ENCODE measurements at regions not wholly inside any gene's neighbourhood (a gene's known extent, or its start where the extent isn't known, plus 50 kb on each side); places are given as distances from the start of the nearest gene placed in this dataset.
"Not testable (repeated sequence)": the region's sequence is repeated elsewhere in the genome, so short reads cannot be mapped to it uniquely, and the experiment has no call there.

DNA sequence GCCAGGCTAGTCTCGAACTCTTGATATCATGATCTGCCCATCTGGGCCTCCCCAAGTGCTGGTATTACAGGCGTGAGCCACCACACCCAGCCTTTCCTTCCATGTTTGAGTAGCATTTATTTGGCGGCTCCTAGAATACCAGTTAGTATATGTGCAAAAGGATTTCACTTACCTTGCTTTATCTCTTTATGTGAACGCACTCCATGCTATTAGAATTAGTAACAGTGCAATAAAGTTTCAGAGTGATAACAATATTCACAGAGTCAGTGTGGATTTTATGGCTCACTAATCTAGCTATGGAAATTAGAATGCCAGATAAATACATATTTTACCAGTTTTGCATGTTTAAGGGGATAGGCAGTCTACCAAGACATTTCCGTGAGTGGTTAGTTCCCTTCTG lies 74.4 kb upstream of the NIPBL start:
- Mint-ChIP-seq H3K9me3 (no peaks in the 10 kb centered on the region), H3K27ac (no peak overlapping the region), H3K27me3 (peaks cover 6% of the 10 kb centered on the region), H3K36me3 (ENCODE audit: low read depth) (no peaks in the 10 kb centered on the region), H3K4me1 (no peaks in the 10 kb centered on the region), H3K4me3 (no peak overlapping the region)
- ATAC-seq (replicated peaks) = no peak

DNA sequence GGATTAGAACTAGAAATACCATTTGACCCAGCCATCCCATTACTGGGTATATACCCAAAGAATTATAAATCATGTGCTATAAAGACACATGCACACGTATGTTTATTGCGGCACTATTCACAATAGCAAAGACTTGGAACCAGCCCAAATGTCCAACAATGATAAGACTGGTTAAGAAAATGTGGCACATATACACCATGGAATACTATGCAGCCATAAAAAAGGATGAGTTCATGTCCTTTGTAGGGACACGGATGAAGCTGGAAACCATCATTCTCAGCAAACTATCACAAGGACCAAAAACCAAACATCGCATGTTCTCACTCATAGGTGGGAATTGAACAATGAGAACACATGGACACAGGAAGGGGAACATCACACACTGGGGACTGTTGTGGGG lies 63.3 kb upstream of the NIPBL start:
- not testable (repeated sequence) for H3K4me3 Mint-ChIP-seq; H3K27me3 Mint-ChIP-seq; H3K4me1 Mint-ChIP-seq; H3K27ac Mint-ChIP-seq; H3K9me3 Mint-ChIP-seq; H3K36me3 Mint-ChIP-seq (ENCODE audit: low read depth); ATAC-seq (replicated peaks)

- peaks cover 10% of the 10 kb centered on the region for H3K27me3 Mint-ChIP-seq
- H3K4me1 Mint-ChIP-seq = no peaks in the 10 kb centered on the region
- no peak for ATAC-seq (replicated peaks)
- no peak overlapping the region for H3K27ac Mint-ChIP-seq
- H3K4me3 Mint-ChIP-seq = no peak overlapping the region
- no peaks in the 10 kb centered on the region for H3K9me3 Mint-ChIP-seq
- no peaks in the 10 kb centered on the region for H3K36me3 Mint-ChIP-seq (ENCODE audit: low read depth)
Observed at GRCh38 chr5:36815871-36816270, 60.7 kb upstream of the NIPBL start.

DNA sequence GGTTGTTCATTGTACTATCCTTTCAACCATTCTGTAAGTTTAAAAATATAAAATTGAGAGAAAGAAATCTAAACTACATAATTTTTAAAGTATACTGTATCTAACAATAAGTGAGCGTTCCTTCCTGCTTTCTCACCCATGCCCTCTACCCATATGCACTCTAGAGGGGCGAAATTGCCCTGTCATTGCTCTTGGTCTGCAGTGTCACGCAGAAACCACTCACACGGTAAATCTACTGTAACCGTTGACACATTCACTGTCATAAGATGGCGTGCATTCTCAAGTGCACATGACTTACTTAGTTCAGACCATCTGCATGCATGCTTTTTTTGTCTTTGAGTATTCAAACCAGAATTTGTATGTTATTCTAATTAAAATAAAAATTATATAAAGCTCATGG lies 55.7 kb upstream of the NIPBL start:
- ATAC-seq (replicated peaks) = no peak
- Mint-ChIP-seq H3K4me1 (no peaks in the 10 kb centered on the region), H3K27me3 (peaks cover 26% of the 10 kb centered on the region), H3K9me3 (peaks cover 9% of the 10 kb centered on the region), H3K36me3 (ENCODE audit: low read depth) (no peaks in the 10 kb centered on the region), H3K27ac (no peak overlapping the region), H3K4me3 (no peak overlapping the region)

GRCh38 chr5:36826694-36827093 lies 49.9 kb upstream of the NIPBL start:
- Mint-ChIP-seq H3K27me3 (peaks cover 33% of the 10 kb centered on the region), H3K9me3 (peaks cover 9% of the 10 kb centered on the region), H3K27ac (no peak overlapping the region), H3K4me3 (no peak overlapping the region), H3K4me1 (no peaks in the 10 kb centered on the region), H3K36me3 (ENCODE audit: low read depth) (no peaks in the 10 kb centered on the region)
- ATAC-seq (replicated peaks) = no peak
